ENCODE measurements at regions not wholly inside any gene's neighbourhood (a gene's known extent, or its start where the extent isn't known, plus 50 kb on each side); places are given as distances from the start of the nearest gene placed in this dataset.

DNA sequence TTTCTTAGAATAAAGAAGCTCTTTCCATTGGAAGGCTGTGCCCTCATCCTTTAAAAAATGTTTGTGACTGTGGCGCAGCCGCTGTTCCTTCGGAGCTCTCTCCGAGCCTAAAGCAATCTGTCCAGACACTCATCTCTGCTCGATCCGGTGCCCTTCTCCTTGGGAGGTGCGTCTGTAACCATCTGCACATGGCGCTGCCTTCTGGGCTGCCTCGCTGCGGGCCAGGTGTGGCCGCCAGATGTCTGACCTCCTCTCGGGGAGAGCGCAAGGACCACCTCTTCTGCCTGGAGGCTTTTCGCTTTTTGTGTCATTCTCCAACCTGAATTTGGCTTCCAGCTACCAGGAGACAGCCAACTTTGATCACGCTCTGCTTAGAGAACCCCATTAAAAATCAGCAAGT lies 153.4 kb upstream of the PTCH1 start:
- DNase-seq (ENCODE audit: low read depth in 2 of 2), result no peak

- no peak for DNase-seq (ENCODE audit: low read depth in 2 of 2)
Observed at GRCh38 chr9:95669253-95669652, 152.5 kb upstream of the PTCH1 start.

DNA sequence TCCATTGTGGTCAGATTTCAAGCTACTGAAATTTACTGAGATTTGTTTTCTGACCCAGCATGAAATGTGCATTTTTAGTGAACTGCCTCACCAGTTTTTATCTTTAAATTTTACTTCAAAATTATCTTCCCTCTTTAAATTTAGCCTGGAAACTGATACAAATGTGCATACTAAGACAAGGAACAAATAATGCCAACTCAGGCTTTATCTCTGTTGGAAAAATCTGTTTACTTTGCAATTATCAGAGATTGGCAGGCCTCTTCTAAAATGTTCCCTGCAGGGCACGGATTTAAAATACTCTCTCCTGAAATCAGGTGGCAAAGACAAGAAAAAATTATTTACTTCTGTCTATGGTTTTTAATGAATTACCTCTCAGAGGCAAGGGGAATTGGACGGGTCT lies 151.0 kb upstream of the PTCH1 start:
- no peak for DNase-seq (ENCODE audit: low read depth in 2 of 2)

- no peak for DNase-seq (ENCODE audit: low read depth in 2 of 2)
Observed at GRCh38 chr9:95666785-95667155, 150.0 kb upstream of the PTCH1 start.

DNA sequence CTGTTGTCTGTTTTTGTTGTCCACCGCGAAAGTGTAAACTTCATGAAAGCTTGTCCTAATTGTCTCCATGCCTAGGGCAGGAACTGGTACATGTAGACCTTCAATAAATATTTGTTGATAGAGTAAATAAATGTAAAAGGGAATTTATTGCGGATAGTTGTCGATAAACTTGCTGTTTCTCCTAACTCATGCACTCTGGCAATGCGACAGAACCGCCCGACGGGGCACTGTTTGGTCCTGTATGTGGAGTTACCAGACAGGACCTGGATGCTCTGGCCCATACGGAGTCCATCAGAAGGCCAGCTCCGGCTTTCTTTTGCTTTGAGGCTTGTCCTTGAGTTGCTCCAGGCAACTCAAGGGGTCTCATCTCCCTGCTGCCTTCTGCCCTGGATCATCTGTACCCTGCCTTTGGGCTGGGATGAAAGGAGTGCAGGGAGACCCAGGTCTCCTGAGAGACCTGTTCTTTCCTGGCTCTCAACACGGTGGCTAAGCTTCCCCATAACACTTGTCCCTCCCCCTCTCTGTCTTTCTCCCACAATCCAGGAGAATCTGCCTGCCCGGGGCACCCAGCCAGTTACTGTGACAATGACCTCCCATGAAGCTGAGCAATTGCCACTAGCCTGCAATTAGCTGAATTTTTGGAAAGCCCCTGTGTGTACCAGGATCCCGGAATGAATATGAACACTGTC lies 149.5 kb upstream of the PTCH1 start:
- no peak for DNase-seq (ENCODE audit: low read depth in 2 of 2)

DNA sequence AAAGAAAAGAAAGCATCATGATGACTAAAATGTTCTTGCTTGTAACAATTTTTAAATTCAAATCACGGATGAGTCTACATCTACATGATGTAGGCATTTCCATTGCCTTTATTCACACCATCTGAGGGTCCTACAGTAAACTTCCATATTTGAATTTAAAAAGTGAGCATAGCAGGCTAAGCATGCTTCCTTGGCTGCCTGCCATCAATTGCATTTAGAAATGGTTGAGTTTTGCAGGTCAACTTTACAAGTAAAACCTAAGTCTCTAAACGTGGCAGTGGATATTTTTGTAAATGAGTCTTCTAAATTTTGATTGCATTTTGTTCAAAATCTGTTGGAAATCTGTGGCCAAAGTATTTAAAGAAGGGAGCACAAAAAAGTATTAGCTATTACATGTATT lies 136.5 kb upstream of the PTCH1 start:
- no peak for DNase-seq (ENCODE audit: low read depth in 2 of 2)

GRCh38 chr9:95650720-95651119 lies 133.9 kb upstream of the PTCH1 start:
- DNase-seq (ENCODE audit: low read depth in 2 of 2), result no peak

DNA sequence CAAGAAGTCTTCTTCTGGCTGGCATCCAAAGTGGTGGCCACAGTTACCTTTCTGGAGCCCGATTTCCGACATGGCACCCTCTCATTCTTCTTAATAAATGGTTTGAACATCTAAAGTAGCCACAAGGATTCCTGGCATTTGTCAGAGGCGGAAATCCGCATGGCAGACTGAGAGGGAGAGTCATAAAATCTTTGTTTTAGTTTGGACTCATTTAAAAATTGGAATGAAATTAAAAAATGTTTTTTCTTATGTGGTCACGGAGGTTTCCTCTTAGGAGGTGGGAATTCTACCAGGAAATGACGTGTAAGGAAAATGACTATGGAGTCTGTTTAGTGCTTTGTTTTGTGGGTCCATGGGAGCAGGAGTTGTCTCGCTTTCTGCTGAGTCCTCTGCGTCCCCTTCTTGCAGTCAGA lies 133.0 kb upstream of the PTCH1 start:
- no peak for DNase-seq (ENCODE audit: low read depth in 2 of 2)

GRCh38 chr9:95648225-95648624 lies 131.5 kb upstream of the PTCH1 start:
- DNase-seq (ENCODE audit: low read depth in 2 of 2), result no peak

- DNase-seq (ENCODE audit: low read depth in 2 of 2), result no peak
Observed at GRCh38 chr9:95645992-95646391, 129.2 kb upstream of the PTCH1 start.

DNA sequence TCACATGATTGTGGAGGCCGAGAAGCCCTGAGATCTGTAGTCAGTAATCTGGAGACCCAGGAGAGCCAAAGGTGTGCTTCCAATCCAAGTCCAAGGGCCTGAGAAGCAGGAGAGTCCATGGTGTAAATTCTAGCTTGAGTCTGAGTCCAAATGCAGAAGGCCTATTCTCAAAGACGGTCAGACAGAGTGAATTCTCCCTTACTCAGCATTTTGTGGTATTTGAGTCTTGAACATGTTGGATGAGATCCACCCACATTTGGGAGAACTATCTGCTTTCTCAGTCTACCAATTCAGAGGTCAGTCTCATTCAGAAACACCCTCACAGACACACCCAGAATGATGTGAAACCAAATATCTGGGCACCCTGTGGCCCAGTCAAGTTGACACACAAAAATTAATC lies 128.8 kb upstream of the PTCH1 start:
- no peak for DNase-seq (ENCODE audit: low read depth in 2 of 2)

GRCh38 chr9:95644377-95644776 lies 127.6 kb upstream of the PTCH1 start:
- no peak for DNase-seq (ENCODE audit: low read depth in 2 of 2)

GRCh38 chr9:95643619-95644018 lies 126.8 kb upstream of the PTCH1 start:
- DNase-seq (ENCODE audit: low read depth in 2 of 2), result no peak

DNA sequence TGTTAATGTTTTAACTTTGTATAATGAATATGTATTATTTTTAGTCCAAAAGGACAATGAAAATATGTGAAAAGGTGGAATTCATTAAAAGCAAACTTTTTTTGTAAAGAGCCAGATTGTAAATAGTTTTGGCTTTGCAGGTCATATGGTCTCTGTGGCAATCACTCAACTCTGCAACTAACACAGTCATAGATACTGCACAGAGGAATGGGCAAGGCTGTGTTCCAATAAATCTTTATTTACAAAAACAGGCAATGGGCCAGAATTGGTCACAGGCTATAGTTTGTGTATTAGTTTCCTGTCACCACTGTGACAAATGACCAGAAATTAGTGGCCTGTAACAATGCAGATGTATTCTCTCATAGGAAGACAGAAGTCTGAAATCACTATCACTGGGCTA lies 125.4 kb upstream of the PTCH1 start:
- DNase-seq (ENCODE audit: low read depth in 2 of 2), result no peak

- DNase-seq (ENCODE audit: low read depth in 2 of 2), result no peak
Observed at GRCh38 chr9:95641586-95641985, 124.8 kb upstream of the PTCH1 start.

DNA sequence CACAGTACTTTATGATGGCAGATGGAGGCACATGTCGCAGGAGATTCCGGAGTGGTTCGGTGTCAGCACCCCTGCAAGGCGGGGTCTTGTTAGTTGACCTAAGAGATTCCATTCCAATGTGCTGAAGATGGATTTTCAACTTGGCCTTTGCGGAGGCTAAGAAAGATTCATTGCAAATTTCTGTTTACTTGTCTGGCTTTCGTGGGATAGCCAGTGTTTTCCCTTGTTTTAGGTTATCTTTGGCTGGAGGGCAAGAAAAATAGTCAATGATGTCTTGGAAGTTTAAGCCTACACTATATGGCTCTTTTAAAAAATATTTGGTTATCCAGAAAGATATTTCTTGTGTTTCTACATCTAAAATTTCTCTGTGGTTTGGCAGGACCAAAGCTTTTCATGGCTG lies 123.6 kb upstream of the PTCH1 start:
- no peak for DNase-seq (ENCODE audit: low read depth in 2 of 2)

- no peak for DNase-seq (ENCODE audit: low read depth in 2 of 2)
Observed at GRCh38 chr9:95635986-95636671, 119.4 kb upstream of the PTCH1 start.

DNA sequence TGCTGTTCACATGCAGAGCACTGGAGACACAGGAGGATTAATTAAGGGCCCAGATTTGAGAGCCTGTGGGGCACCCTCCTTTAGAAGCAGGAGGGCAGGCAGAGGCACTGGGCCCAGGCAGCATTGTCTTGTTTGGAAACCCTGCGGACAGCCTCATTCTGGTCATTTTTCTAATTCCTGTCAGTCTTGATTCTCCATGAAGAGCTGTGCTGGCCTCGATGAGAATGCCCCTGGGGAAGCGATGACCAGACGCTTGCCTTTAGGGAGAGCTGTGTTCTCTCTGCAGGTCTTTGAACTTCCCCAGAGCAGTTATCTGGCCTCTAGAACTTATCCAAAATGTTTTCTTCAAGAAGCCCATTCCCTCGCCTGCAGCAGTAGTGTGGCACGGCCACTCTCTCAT lies 117.8 kb upstream of the PTCH1 start:
- no peak for DNase-seq (ENCODE audit: low read depth in 2 of 2)

DNA sequence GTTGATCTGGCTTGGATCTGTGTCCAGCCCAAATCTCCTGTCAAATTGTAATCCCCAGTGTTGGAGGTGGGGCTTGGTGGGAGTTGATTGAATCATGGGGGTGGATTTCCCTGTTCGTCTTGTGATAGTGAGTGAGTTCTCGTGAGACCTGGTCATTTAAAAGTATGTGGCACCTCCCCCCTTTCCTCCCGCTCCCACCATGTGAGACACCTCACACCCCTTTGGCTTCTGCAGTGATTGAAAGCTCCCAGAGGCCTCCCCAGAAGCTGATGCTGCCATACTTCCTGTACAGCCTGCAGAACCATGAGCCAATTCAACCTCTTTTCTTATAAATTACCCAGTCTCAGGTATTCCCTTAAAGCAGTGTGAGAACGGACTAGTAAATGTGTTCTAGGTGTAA lies 117.3 kb upstream of the PTCH1 start:
- DNase-seq (ENCODE audit: low read depth in 2 of 2), result no peak

DNA sequence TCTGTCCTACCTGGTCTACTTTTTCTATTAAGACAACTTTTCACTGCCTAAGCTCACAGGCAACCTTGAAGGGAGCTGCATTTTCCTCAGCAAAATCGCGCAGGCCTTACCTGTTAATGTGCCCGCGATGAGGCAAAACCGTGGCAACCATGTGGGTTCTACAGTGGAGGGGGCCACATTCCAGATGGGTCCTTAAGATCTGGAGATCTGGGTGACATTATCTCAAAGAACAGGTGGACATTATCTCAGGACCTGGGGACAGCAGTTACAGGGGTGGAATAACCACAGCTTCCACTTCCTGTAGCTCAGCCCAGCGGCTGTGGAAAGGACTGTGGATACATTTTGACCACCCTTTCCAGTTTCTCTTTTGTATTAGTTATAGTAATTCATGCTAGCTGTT lies 112.8 kb upstream of the PTCH1 start:
- DNase-seq (ENCODE audit: low read depth in 2 of 2), result no peak

- no peak for DNase-seq (ENCODE audit: low read depth in 2 of 2)
Observed at GRCh38 chr9:95627802-95628201, 111.0 kb upstream of the PTCH1 start.

DNA sequence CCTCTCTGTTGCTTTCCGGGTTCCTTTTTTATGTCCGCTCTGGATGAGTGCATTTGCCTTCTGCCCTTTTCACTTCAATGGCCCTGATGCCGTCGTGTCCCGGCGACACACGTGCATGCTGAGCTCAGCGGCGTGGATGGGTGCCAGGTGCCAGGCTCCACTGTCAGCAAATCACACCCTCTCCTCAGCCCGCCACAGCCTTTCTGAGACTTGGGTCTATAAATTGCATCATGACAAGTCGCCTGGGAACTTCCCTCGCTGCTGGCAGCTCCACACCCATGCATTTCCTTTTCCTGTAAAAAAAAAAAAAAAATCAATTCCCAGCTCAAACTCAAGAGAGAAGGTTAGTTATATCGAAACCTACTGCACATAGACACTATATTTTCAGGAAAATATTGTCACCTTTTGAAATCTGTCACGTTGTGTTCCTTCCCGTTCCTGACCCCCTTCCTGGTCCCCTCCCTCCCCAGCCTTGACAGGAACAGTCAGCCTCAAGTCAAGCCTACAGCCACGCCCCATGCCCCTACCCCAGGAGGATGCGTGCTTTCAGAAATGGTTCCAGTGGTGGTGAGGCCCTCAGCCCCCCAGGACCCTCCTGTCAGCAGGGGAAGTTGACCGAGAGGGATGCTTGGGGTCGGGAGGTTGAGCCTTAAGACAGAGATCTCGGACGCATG lies 110.3 kb upstream of the PTCH1 start:
- DNase-seq (ENCODE audit: low read depth in 2 of 2), result no peak

DNA sequence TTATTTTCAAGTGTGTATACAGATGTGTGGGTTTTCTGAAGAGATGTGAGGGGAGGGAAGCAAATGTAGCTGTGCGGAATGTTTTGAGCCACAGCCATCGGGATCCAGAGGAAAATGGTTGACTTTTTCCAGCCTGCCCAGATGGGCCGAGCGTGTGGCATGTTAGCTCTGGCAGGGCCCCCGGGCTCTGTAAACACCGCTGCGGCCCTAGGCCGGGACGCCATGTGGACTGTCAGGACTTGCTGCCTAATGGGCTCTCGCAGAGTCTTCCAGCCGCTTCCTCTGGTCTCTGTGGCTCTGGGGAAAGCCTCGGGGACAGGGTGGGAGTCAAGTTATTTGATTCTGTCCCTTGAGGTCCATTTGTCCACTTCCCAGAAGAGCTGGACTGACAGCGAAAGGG lies 109.6 kb upstream of the PTCH1 start:
- DNase-seq (ENCODE audit: low read depth in 2 of 2), result no peak

All from stimulated activated CD8-positive, alpha-beta memory T cell treated with anti-CD3 and anti-CD28 coated beads, Interleukin-7, amount 100 ng/mL, for 1 hour (primary cell).